Nephron progenitor cell (in vitro differentiated cells): ENCODE measurements at regions not wholly inside any gene's neighbourhood (a gene's known extent, or its start where the extent isn't known, plus 50 kb on each side); places are given as distances from the start of the nearest gene placed in this dataset.

ENCODE experiments used
- DNase-seq: peaks from one replicate; pipeline ENCODE4 v3.0.0; 2021
- H3K27ac Mint-ChIP-seq: 2 replicates; pipeline ENCODE4 v1.8.0; 2021; ENCODE audit warnings: mild to moderate bottlenecking, moderate library complexity, mixed read lengths
- H3K27me3 Mint-ChIP-seq: 2 replicates; pipeline ENCODE4 v1.8.0; 2021; ENCODE audit warnings: mild to moderate bottlenecking, low read depth, mixed read lengths; ENCODE audit not compliant: poor library complexity
- H3K36me3 Mint-ChIP-seq: 2 replicates; pipeline ENCODE4 v1.8.0; 2021; ENCODE audit warnings: low read depth, mixed read lengths
- H3K4me1 Mint-ChIP-seq: 2 replicates; pipeline ENCODE4 v1.8.0; 2021; ENCODE audit warnings: mixed read lengths
- H3K4me3 Mint-ChIP-seq: 2 replicates; pipeline ENCODE4 v1.8.0; 2021; ENCODE audit warnings: mild to moderate bottlenecking, moderate library complexity, mixed read lengths
- H3K9me3 Mint-ChIP-seq: 2 replicates; pipeline ENCODE4 v1.8.0; 2021; ENCODE audit warnings: mild to moderate bottlenecking, moderate library complexity, mixed read lengths
- TF ChIP-seq, protein P1 (sequence below): fragments of 200-600 bp; sonication (generic); IDR thresholded peaks from 2 replicates; pipeline ENCODE4 v1.5.0; 2021; ENCODE audit warnings: antibody characterized with exemption

GRCh38 chr4:33407496-33407895 is 2687.3 kb downstream of the PCDH7 start:
- Mint-ChIP-seq H3K4me3 (no peak overlapping the region), H3K27me3 (no peaks in the 10 kb centered on the region), H3K4me1 (no peaks in the 10 kb centered on the region), H3K36me3 (no peaks in the 10 kb centered on the region), H3K27ac (no peak overlapping the region), H3K9me3 (no peaks in the 10 kb centered on the region)
- DNase-seq: no peak
- TF ChIP-seq, protein P1, sequence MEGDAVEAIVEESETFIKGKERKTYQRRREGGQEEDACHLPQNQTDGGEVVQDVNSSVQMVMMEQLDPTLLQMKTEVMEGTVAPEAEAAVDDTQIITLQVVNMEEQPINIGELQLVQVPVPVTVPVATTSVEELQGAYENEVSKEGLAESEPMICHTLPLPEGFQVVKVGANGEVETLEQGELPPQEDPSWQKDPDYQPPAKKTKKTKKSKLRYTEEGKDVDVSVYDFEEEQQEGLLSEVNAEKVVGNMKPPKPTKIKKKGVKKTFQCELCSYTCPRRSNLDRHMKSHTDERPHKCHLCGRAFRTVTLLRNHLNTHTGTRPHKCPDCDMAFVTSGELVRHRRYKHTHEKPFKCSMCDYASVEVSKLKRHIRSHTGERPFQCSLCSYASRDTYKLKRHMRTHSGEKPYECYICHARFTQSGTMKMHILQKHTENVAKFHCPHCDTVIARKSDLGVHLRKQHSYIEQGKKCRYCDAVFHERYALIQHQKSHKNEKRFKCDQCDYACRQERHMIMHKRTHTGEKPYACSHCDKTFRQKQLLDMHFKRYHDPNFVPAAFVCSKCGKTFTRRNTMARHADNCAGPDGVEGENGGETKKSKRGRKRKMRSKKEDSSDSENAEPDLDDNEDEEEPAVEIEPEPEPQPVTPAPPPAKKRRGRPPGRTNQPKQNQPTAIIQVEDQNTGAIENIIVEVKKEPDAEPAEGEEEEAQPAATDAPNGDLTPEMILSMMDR: no peak

DNA sequence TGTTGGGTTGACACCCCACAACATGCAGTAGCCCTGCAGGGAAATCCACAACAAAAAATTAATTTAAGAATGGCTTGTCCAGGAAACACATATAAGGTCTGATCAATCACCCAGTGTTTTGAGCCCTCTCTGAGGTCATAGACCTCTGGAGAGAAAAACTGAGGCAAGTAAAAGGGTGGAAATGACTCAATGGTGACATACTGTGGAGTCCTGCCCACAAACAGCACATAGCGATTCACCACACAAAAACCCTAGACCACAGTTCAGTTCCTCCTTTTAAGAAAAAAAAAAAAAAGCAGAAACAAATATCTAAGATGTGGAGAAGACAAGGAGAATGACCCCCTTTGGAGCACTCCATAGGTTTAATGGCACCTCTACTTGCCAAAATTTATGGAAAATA is 2691.0 kb downstream of the PCDH7 start:
- Mint-ChIP-seq H3K27me3 (no peaks in the 10 kb centered on the region), H3K4me1 (no peaks in the 10 kb centered on the region), H3K27ac (no peak overlapping the region), H3K36me3 (no peaks in the 10 kb centered on the region), H3K9me3 (peaks cover 8% of the 10 kb centered on the region), H3K4me3 (no peak overlapping the region)
- DNase-seq: no peak
- TF ChIP-seq, protein P1: no peak

GRCh38 chr4:33421887-33422286 is 2701.7 kb downstream of the PCDH7 start:
- H3K36me3 Mint-ChIP-seq: no peaks in the 10 kb centered on the region
- H3K27ac Mint-ChIP-seq: no peak overlapping the region
- TF ChIP-seq, protein P1: no peak
- no peaks in the 10 kb centered on the region for H3K27me3 Mint-ChIP-seq
- H3K4me1 Mint-ChIP-seq: peaks cover 9% of the 10 kb centered on the region
- no peak overlapping the region for H3K4me3 Mint-ChIP-seq
- no peak for DNase-seq
- H3K9me3 Mint-ChIP-seq: no peaks in the 10 kb centered on the region

DNA sequence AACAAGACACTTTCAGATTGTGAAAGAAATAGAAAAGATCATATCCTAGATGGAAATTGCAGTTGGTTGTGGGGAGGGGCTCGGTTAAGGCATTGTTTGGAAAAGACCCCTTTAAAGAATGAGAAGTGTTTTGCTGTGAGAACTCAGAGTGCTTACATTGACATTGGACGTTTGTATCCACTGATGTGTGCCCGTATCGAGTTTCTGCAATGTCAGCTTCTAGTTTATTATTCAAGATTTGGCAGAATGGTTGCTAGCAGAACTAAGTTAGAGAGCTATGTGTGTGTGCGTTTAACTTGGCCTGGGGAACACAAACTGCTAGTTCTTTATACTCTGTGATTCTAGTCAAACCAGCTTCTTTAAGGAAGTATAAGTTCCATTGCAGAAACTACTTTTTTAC is 2702.5 kb downstream of the PCDH7 start:
- Mint-ChIP-seq H3K4me3 (no peak overlapping the region), H3K27ac (peak overlapping the region; percentile 44), H3K4me1 (peaks cover 9% of the 10 kb centered on the region), H3K36me3 (no peaks in the 10 kb centered on the region), H3K9me3 (no peaks in the 10 kb centered on the region), H3K27me3 (no peaks in the 10 kb centered on the region)
- TF ChIP-seq, protein P1: no peak
- DNase-seq: no peak

GRCh38 chr4:33425936-33426335 is 2705.8 kb downstream of the PCDH7 start:
- H3K27me3 Mint-ChIP-seq: no peaks in the 10 kb centered on the region
- TF ChIP-seq, protein P1: no peak
- no peak overlapping the region for H3K4me3 Mint-ChIP-seq
- no peaks in the 10 kb centered on the region for H3K36me3 Mint-ChIP-seq
- H3K27ac Mint-ChIP-seq: no peak overlapping the region
- DNase-seq: no peak
- no peaks in the 10 kb centered on the region for H3K9me3 Mint-ChIP-seq
- peaks cover 9% of the 10 kb centered on the region for H3K4me1 Mint-ChIP-seq

- H3K4me3 Mint-ChIP-seq: no peak overlapping the region
- no peaks in the 10 kb centered on the region for H3K9me3 Mint-ChIP-seq
- no peaks in the 10 kb centered on the region for H3K27me3 Mint-ChIP-seq
- H3K4me1 Mint-ChIP-seq: peaks cover 4% of the 10 kb centered on the region
- no peak for DNase-seq
- TF ChIP-seq, protein P1: no peak
- no peaks in the 10 kb centered on the region for H3K36me3 Mint-ChIP-seq
- H3K27ac Mint-ChIP-seq: no peak overlapping the region
Measured at GRCh38 chr4:33427676-33428075, 2707.5 kb downstream of the PCDH7 start.
